Caco-2 (cell line): ENCODE measurements at regions not wholly inside any gene's neighbourhood (a gene's known extent, or its start where the extent isn't known, plus 50 kb on each side); places are given as distances from the start of the nearest gene placed in this dataset.

Experiments
- BruUV-seq: library from RNA; stranded (reverse); fragments of 400-500 nt; replicated peaks from 2 replicates; lab custom pipeline; 2021; lab: Mats Ljungman, UMichigan
- CTCF ChIA-PET: fragments of 300-600 bp; sonication (Branson Sonifier 250); formaldehyde crosslinking; loops from one replicate; lab custom pipeline; 2022; ENCODE audit warnings: antibody characterized with exemption; lab: Charles Lee
- POLR2A ChIA-PET: fragments of 300-600 bp; sonication (Branson Sonifier 250); formaldehyde crosslinking; loops from one replicate; lab custom pipeline; 2022; ENCODE audit warnings: antibody characterized with exemption; lab: Charles Lee
- DNase-seq, 2 experiments: peaks; one replicate each; pipeline versions ENCODE4 v3.0.0 to v3.0.0-alpha.2; 2020 to 2022
- H3K27me3 ChIP-seq: replicated peaks from 2 replicates; pipeline ENCODE4 v1.6.0; 2011; ENCODE audit warnings: low read length; ENCODE audit not compliant: control insufficient read depth, insufficient read depth
- H3K36me3 ChIP-seq: 2 replicates; pipeline ENCODE4 v1.5.1; 2011; ENCODE audit warnings: low read length; ENCODE audit not compliant: control insufficient read depth, insufficient read depth
- H3K4me1 ChIP-seq: fragments of 250-450 bp; sonication (Bioruptor Pico); 2 replicates; pipeline ENCODE4 v1.5.1; 2020; ENCODE audit warnings: mild to moderate bottlenecking
- H3K4me3 ChIP-seq: 2 replicates; pipeline ENCODE4 v1.5.1; 2011; ENCODE audit warnings: low read depth, mild to moderate bottlenecking, control low read depth, low read length
- H3K9me3 ChIP-seq: fragments of 250-450 bp; sonication (Bioruptor Pico); 2 replicates; pipeline ENCODE4 v1.5.1; 2020; ENCODE audit warnings: mild to moderate bottlenecking, moderate library complexity
- H3K27ac Mint-ChIP-seq: one replicate; pipeline ENCODE4 v1.8.0; 2022; ENCODE audit warnings: mixed read lengths; ENCODE audit not compliant: unreplicated experiment
- H3K27me3 Mint-ChIP-seq: one replicate; pipeline ENCODE4 v1.8.0; 2022; ENCODE audit warnings: mixed read lengths; ENCODE audit not compliant: insufficient read depth, unreplicated experiment
- H3K36me3 Mint-ChIP-seq: one replicate; pipeline ENCODE4 v1.8.0; 2022; ENCODE audit warnings: mild to moderate bottlenecking, mixed read lengths; ENCODE audit not compliant: insufficient read depth, unreplicated experiment
- H3K4me1 Mint-ChIP-seq: one replicate; pipeline ENCODE4 v1.8.0; 2022; ENCODE audit warnings: low read depth, mixed read lengths; ENCODE audit not compliant: unreplicated experiment
- H3K4me3 Mint-ChIP-seq: one replicate; pipeline ENCODE4 v1.8.0; 2022; ENCODE audit warnings: mild to moderate bottlenecking, moderate library complexity, mixed read lengths; ENCODE audit not compliant: unreplicated experiment
- H3K9me3 Mint-ChIP-seq: one replicate; pipeline ENCODE4 v1.8.0; 2022; ENCODE audit warnings: mixed read lengths; ENCODE audit not compliant: unreplicated experiment
- intact Hi-C: fragments of 100-400 bp; cut with micrococcal nuclease; formaldehyde crosslinking; loops from one replicate; pipeline ENCODE4 v1.10.0; 2022; ENCODE audit not compliant: unreplicated experiment
- TF ChIP-seq, protein P1 (sequence below), 2 experiments: fragments of 200-600 bp in 1 of 2; IDR thresholded peaks; 1 replicate in 1 of 2; 2 replicates in 1 of 2; pipeline versions ENCODE4 v1.5.1 to v1.8.0; 2011 to 2022; ENCODE audit warnings: antibody characterized with exemption in 1 of 2, control low read depth in 1 of 2, inconsistent platforms in 1 of 2, low read depth in 1 of 2, low read length in 1 of 2, mild to moderate bottlenecking in 1 of 2, moderate library complexity in 1 of 2; ENCODE audit not compliant: insufficient read depth in 1 of 2, severe bottlenecking in 1 of 2, unreplicated experiment in 1 of 2

DNA sequence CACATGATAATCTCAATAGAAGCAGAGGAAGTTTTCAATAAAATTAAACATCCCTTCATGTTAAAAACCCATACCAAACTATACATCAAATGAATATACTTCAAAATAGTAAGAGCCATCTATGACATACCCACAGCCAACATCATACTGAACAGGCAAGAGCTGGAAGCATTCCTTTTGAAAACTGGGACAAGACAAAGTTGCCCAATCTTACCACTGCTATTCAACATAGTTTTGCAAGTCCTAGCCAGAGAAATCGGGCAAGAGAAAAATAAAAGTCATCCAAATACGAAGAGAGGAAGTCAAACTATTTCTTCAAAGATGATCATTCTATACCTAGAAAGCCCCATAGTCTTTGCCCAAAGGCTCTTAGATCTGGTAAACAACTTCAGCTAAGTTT is 454.7 kb upstream of the PRICKLE1 start:
- H3K9me3 Mint-ChIP-seq: no peaks in the 10 kb centered on the region
- no peaks in the 10 kb centered on the region for H3K27me3 Mint-ChIP-seq
- H3K4me3 ChIP-seq: no peak overlapping the region
- no peaks in the 10 kb centered on the region for H3K27me3 ChIP-seq
- BruUV-seq: no TSS peak
- ChIA-PET POLR2A (no interaction called here), CTCF (no interaction called here)
- no peaks in the 10 kb centered on the region for H3K36me3 ChIP-seq
- H3K4me1 ChIP-seq: no peaks in the 10 kb centered on the region
- intact Hi-C loops: no loop called here
- DNase-seq: no peak
- TF ChIP-seq, protein P1, sequence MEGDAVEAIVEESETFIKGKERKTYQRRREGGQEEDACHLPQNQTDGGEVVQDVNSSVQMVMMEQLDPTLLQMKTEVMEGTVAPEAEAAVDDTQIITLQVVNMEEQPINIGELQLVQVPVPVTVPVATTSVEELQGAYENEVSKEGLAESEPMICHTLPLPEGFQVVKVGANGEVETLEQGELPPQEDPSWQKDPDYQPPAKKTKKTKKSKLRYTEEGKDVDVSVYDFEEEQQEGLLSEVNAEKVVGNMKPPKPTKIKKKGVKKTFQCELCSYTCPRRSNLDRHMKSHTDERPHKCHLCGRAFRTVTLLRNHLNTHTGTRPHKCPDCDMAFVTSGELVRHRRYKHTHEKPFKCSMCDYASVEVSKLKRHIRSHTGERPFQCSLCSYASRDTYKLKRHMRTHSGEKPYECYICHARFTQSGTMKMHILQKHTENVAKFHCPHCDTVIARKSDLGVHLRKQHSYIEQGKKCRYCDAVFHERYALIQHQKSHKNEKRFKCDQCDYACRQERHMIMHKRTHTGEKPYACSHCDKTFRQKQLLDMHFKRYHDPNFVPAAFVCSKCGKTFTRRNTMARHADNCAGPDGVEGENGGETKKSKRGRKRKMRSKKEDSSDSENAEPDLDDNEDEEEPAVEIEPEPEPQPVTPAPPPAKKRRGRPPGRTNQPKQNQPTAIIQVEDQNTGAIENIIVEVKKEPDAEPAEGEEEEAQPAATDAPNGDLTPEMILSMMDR (IDR thresholded peaks at IDR 0.05; ENCODE audit: insufficient read depth in 1 of 2, low read depth in 1 of 2, low read length in 1 of 2, severe bottlenecking in 1 of 2, unreplicated experiment in 1 of 2): no peak
- H3K4me1 Mint-ChIP-seq: no peaks in the 10 kb centered on the region
- H3K4me3 Mint-ChIP-seq: no peak overlapping the region
- H3K27ac Mint-ChIP-seq: no peak overlapping the region
- no peaks in the 10 kb centered on the region for H3K36me3 Mint-ChIP-seq
- no peaks in the 10 kb centered on the region for H3K9me3 ChIP-seq

- ChIA-PET POLR2A (no interaction called here), CTCF (interaction anchor here (0.6 to 0.9 kb wide), 2 partner anchors 10 to 77 kb away, joined by 3 read pairs; no protein-coding TSS in a partner anchor)
- H3K9me3 ChIP-seq: no peaks in the 10 kb centered on the region
- intact Hi-C loops: no loop called here
- Mint-ChIP-seq H3K9me3 (peaks cover 7% of the 10 kb centered on the region), H3K4me1 (no peaks in the 10 kb centered on the region), H3K27me3 (no peaks in the 10 kb centered on the region), H3K27ac (no peak overlapping the region), H3K4me3 (no peak overlapping the region), H3K36me3 (no peaks in the 10 kb centered on the region)
- no peaks in the 10 kb centered on the region for H3K36me3 ChIP-seq
- no peaks in the 10 kb centered on the region for H3K27me3 ChIP-seq
- H3K4me1 ChIP-seq: no peaks in the 10 kb centered on the region
- TF ChIP-seq, protein P1 (IDR thresholded peaks at IDR 0.05; ENCODE audit: insufficient read depth in 1 of 2, low read depth in 1 of 2, low read length in 1 of 2, severe bottlenecking in 1 of 2, unreplicated experiment in 1 of 2): no peak
- no peak for DNase-seq
- no peak overlapping the region for H3K4me3 ChIP-seq
- BruUV-seq: no TSS peak
Observed at GRCh38 chr12:43038991-43039390, 449.4 kb upstream of the PRICKLE1 start.

- Mint-ChIP-seq H3K9me3 (peaks cover 21% of the 10 kb centered on the region), H3K4me3 (no peak overlapping the region), H3K27ac (no peak overlapping the region), H3K27me3 (no peaks in the 10 kb centered on the region), H3K4me1 (no peaks in the 10 kb centered on the region), H3K36me3 (no peaks in the 10 kb centered on the region)
- ChIA-PET POLR2A (no interaction called here), CTCF (no interaction called here)
- no peaks in the 10 kb centered on the region for H3K4me1 ChIP-seq
- DNase-seq: no peak
- no peak overlapping the region for H3K4me3 ChIP-seq
- no peaks in the 10 kb centered on the region for H3K36me3 ChIP-seq
- no peaks in the 10 kb centered on the region; the same call in 1 of the 2 replicates for H3K9me3 ChIP-seq
- BruUV-seq: no TSS peak
- TF ChIP-seq, protein P1 (IDR thresholded peaks at IDR 0.05; ENCODE audit: insufficient read depth in 1 of 2, low read depth in 1 of 2, low read length in 1 of 2, severe bottlenecking in 1 of 2, unreplicated experiment in 1 of 2): no peak
- H3K27me3 ChIP-seq: no peaks in the 10 kb centered on the region
- intact Hi-C loops: no loop called here
Observed at GRCh38 chr12:43029971-43030370, 440.4 kb upstream of the PRICKLE1 start.
